ENCODE measurements at regions not wholly inside any gene's neighbourhood (a gene's known extent, or its start where the extent isn't known, plus 50 kb on each side); places are given as distances from the start of the nearest gene placed in this dataset.

DNA sequence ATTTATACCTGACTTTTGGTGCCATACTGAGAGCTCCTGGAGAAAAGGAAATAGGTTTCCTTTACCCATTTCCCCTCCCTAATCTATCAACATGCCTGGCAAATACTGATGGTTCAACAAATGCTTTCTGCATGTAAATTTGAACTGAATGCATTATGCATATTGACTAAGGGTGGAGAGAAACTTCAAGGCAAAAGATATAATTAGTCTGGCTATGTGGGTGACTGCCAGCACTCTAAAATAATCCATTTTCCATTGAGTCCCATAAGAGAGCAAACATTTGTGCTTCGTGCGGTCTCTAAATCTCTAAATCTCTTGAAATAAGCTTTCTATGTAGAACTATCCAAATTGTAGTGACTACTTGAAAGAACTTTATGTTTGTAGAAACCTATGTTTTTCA lies 451.3 kb upstream of the LMCD1 start:
- H3K79me2 ChIP-seq (ENCODE audit: control insufficient read depth, insufficient read depth, low read length) = no peaks in the 10 kb centered on the region
- SMC1A ChIA-PET (ENCODE audit: uncharacterized antibody, unreplicated experiment) = interaction anchor here (1.2 kb wide), 1 partner anchor 10 kb away, joined by 3 read pairs; no protein-coding TSS in a partner anchor
- H4K20me1 ChIP-seq (ENCODE audit: control insufficient read depth, insufficient read depth) = no peaks in the 10 kb centered on the region
- H3K27ac ChIP-seq (ENCODE audit: control insufficient read depth, insufficient read depth) = no peak overlapping the region
- H3K9ac ChIP-seq (ENCODE audit: control insufficient read depth, insufficient read depth, low read length) = no peak overlapping the region
- CTCF ChIA-PET = interaction anchor here (0.6 kb wide), 1 partner anchor 51 kb away, joined by 3 read pairs; no protein-coding TSS in a partner anchor
- RAD21 ChIA-PET (ENCODE audit: unreplicated experiment) = no interaction called here
- DNase-seq (ENCODE audit: low read depth, low spot score) (no peak), FAIRE-seq (no peak), ATAC-seq (no peak)
- 64% methylated on average over 2 of the region's 2 CpGs for WGBS (ENCODE audit: insufficient coverage, insufficient replicate concordance, low lambda C conversion rate, missing lambda C conversion rate)
- intact Hi-C loops (cut with micrococcal nuclease; ENCODE audit: unreplicated experiment) = no loop called here
- H3K36me3 ChIP-seq (ENCODE audit: control insufficient read depth in 2 of 2, insufficient read depth in 2 of 2, low read length in 1 of 2) = no peaks in the 10 kb centered on the region
- H3K27me3 ChIP-seq (replicated peaks in 1 of 2; ENCODE audit: control insufficient read depth in 2 of 2, insufficient read depth in 2 of 2, low read length in 1 of 2) = no peaks in the 10 kb centered on the region
- no TSS peak for BruUV-seq (replicated peaks)
- H3K4me2 ChIP-seq (ENCODE audit: control insufficient read depth, insufficient read depth) = no peak overlapping the region
- in situ Hi-C loops (cut with MboI) = no loop called here
- H3K4me1 ChIP-seq (ENCODE audit: control insufficient read depth, insufficient read depth, low read length) = no peaks in the 10 kb centered on the region
- POLR2A ChIA-PET = no interaction called here
- no peak overlapping the region for H3K4me3 ChIP-seq
- H3K9me3 ChIP-seq (replicated peaks; ENCODE audit: control insufficient read depth, insufficient read depth, low read length) = no peaks in the 10 kb centered on the region
- H2AFZ ChIP-seq (ENCODE audit: control insufficient read depth, low read depth, low read length) = no peak overlapping the region
- TF ChIP-seq JUND (IDR thresholded peaks at IDR 0.05; ENCODE audit: low read depth, low read length) (no peak), MYC (IDR thresholded peaks at IDR 0.05; ENCODE audit: insufficient read depth, insufficient read length, insufficient replicate concordance, low read length, severe bottlenecking) (no peak), SUZ12 (IDR thresholded peaks at IDR 0.05; ENCODE audit: unreplicated experiment) (no peak), RELA (IDR thresholded peaks at IDR 0.05; ENCODE audit: borderline replicate concordance, partially characterized antibody) (no peak), HDAC2 (IDR thresholded peaks at IDR 0.05) (no peak)
- TF ChIP-seq, protein P1, sequence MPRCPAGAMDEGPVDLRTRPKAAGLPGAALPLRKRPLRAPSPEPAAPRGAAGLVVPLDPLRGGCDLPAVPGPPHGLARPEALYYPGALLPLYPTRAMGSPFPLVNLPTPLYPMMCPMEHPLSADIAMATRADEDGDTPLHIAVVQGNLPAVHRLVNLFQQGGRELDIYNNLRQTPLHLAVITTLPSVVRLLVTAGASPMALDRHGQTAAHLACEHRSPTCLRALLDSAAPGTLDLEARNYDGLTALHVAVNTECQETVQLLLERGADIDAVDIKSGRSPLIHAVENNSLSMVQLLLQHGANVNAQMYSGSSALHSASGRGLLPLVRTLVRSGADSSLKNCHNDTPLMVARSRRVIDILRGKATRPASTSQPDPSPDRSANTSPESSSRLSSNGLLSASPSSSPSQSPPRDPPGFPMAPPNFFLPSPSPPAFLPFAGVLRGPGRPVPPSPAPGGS (IDR thresholded peaks at IDR 0.05; ENCODE audit: borderline replicate concordance, insufficient read depth, low read depth, low read length, poor library complexity, severe bottlenecking) = no peak
- TF ChIP-seq, protein P2, sequence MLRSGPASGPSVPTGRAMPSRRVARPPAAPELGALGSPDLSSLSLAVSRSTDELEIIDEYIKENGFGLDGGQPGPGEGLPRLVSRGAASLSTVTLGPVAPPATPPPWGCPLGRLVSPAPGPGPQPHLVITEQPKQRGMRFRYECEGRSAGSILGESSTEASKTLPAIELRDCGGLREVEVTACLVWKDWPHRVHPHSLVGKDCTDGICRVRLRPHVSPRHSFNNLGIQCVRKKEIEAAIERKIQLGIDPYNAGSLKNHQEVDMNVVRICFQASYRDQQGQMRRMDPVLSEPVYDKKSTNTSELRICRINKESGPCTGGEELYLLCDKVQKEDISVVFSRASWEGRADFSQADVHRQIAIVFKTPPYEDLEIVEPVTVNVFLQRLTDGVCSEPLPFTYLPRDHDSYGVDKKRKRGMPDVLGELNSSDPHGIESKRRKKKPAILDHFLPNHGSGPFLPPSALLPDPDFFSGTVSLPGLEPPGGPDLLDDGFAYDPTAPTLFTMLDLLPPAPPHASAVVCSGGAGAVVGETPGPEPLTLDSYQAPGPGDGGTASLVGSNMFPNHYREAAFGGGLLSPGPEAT (IDR thresholded peaks at IDR 0.05; ENCODE audit: low read depth) = no peak
- TF ChIP-seq, protein P3, sequence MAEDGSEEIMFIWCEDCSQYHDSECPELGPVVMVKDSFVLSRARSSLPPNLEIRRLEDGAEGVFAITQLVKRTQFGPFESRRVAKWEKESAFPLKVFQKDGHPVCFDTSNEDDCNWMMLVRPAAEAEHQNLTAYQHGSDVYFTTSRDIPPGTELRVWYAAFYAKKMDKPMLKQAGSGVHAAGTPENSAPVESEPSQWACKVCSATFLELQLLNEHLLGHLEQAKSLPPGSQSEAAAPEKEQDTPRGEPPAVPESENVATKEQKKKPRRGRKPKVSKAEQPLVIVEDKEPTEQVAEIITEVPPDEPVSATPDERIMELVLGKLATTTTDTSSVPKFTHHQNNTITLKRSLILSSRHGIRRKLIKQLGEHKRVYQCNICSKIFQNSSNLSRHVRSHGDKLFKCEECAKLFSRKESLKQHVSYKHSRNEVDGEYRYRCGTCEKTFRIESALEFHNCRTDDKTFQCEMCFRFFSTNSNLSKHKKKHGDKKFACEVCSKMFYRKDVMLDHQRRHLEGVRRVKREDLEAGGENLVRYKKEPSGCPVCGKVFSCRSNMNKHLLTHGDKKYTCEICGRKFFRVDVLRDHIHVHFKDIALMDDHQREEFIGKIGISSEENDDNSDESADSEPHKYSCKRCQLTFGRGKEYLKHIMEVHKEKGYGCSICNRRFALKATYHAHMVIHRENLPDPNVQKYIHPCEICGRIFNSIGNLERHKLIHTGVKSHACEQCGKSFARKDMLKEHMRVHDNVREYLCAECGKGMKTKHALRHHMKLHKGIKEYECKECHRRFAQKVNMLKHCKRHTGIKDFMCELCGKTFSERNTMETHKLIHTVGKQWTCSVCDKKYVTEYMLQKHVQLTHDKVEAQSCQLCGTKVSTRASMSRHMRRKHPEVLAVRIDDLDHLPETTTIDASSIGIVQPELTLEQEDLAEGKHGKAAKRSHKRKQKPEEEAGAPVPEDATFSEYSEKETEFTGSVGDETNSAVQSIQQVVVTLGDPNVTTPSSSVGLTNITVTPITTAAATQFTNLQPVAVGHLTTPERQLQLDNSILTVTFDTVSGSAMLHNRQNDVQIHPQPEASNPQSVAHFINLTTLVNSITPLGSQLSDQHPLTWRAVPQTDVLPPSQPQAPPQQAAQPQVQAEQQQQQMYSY (CRISPR knock-in tag; IDR thresholded peaks at IDR 0.05) = no peak
- TF ChIP-seq, protein P4, sequence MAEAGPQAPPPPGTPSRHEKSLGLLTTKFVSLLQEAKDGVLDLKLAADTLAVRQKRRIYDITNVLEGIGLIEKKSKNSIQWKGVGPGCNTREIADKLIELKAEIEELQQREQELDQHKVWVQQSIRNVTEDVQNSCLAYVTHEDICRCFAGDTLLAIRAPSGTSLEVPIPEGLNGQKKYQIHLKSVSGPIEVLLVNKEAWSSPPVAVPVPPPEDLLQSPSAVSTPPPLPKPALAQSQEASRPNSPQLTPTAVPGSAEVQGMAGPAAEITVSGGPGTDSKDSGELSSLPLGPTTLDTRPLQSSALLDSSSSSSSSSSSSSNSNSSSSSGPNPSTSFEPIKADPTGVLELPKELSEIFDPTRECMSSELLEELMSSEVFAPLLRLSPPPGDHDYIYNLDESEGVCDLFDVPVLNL (IDR thresholded peaks at IDR 0.05; ENCODE audit: low read depth, low read length) = no peak
- TF ChIP-seq, protein P5, sequence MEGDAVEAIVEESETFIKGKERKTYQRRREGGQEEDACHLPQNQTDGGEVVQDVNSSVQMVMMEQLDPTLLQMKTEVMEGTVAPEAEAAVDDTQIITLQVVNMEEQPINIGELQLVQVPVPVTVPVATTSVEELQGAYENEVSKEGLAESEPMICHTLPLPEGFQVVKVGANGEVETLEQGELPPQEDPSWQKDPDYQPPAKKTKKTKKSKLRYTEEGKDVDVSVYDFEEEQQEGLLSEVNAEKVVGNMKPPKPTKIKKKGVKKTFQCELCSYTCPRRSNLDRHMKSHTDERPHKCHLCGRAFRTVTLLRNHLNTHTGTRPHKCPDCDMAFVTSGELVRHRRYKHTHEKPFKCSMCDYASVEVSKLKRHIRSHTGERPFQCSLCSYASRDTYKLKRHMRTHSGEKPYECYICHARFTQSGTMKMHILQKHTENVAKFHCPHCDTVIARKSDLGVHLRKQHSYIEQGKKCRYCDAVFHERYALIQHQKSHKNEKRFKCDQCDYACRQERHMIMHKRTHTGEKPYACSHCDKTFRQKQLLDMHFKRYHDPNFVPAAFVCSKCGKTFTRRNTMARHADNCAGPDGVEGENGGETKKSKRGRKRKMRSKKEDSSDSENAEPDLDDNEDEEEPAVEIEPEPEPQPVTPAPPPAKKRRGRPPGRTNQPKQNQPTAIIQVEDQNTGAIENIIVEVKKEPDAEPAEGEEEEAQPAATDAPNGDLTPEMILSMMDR (IDR thresholded peaks at IDR 0.05 in 2 of 3, conservative IDR thresholded peaks at IDR 0.05 in 1 of 3; ENCODE audit: control insufficient read depth in 2 of 3, extremely low read depth in 1 of 3, insufficient read depth in 1 of 3, low read depth in 3 of 3, low read length in 3 of 3) = no peak
- TF ChIP-seq, protein P6, sequence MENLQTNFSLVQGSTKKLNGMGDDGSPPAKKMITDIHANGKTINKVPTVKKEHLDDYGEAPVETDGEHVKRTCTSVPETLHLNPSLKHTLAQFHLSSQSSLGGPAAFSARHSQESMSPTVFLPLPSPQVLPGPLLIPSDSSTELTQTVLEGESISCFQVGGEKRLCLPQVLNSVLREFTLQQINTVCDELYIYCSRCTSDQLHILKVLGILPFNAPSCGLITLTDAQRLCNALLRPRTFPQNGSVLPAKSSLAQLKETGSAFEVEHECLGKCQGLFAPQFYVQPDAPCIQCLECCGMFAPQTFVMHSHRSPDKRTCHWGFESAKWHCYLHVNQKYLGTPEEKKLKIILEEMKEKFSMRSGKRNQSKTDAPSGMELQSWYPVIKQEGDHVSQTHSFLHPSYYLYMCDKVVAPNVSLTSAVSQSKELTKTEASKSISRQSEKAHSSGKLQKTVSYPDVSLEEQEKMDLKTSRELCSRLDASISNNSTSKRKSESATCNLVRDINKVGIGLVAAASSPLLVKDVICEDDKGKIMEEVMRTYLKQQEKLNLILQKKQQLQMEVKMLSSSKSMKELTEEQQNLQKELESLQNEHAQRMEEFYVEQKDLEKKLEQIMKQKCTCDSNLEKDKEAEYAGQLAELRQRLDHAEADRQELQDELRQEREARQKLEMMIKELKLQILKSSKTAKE (IDR thresholded peaks at IDR 0.05; ENCODE audit: low read depth, poor library complexity, severe bottlenecking) = no peak
